ENCODE measurements at regions not wholly inside any gene's neighbourhood (a gene's known extent, or its start where the extent isn't known, plus 50 kb on each side); places are given as distances from the start of the nearest gene placed in this dataset.
"Not testable (repeated sequence)": the region's sequence is repeated elsewhere in the genome, so short reads cannot be mapped to it uniquely, and the experiment has no call there.

- Histone ChIP-seq H3K9me3 (ENCODE audit: control insufficient read depth in 3 of 3, low read length in 3 of 3) (no peaks in the 10 kb centered on the region), H3K36me3 (ENCODE audit: control insufficient read depth in 3 of 3, insufficient read depth in 3 of 3, low read length in 3 of 3) (no peaks in the 10 kb centered on the region), H3K4me3 (ENCODE audit: low read length in 3 of 3) (no peak overlapping the region), H3K27me3 (ENCODE audit: control insufficient read depth in 3 of 3, insufficient read depth in 3 of 3, low read length in 3 of 3) (no peaks in the 10 kb centered on the region), H3K27ac (ENCODE audit: low read depth, low read length) (no peak overlapping the region), H3K9ac (ENCODE audit: low read depth in 1 of 3, low read length in 3 of 3) (no peak overlapping the region), H3K4me1 (ENCODE audit: control insufficient read depth in 3 of 3, insufficient read depth in 3 of 3, low read length in 3 of 3) (no peaks in the 10 kb centered on the region)
Measured at GRCh38 chr9:107833295-107833694, 343.7 kb upstream of the KLF4 start.

DNA sequence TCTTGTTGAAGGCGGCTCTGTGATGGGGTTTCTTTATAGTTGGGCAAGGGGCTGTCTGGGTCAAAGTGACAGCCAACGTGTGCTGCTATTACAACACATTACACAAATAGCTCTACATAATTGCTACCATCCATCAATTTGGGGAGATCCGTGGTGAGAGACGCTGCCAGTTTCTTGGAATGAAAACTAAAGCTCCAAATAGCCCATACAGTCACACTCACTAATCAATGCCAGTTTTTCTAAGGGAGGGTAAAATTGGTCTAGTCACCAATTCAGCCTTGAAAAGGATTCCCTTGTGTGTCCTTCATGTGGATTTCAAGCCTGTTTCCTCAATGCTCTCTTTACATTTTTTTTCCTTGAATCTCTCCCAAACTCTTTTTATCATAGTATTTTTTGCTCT is 343.3 kb upstream of the KLF4 start:
- no peaks in the 10 kb centered on the region for H3K27me3 ChIP-seq (ENCODE audit: control insufficient read depth in 3 of 3, insufficient read depth in 3 of 3, low read length in 3 of 3)
- no peaks in the 10 kb centered on the region for H3K36me3 ChIP-seq (ENCODE audit: control insufficient read depth in 3 of 3, insufficient read depth in 3 of 3, low read length in 3 of 3)

GRCh38 chr9:107830479-107830878 is 340.9 kb upstream of the KLF4 start:
- no peak overlapping the region for H3K27ac ChIP-seq (ENCODE audit: low read depth, low read length)
- no peak overlapping the region for H3K9ac ChIP-seq (ENCODE audit: low read depth in 1 of 3, low read length in 3 of 3)
- H3K4me3 ChIP-seq (ENCODE audit: low read length in 3 of 3), result no peak overlapping the region
- H3K36me3 ChIP-seq (ENCODE audit: control insufficient read depth in 3 of 3, insufficient read depth in 3 of 3, low read length in 3 of 3), result no peaks in the 10 kb centered on the region
- no peaks in the 10 kb centered on the region for H3K27me3 ChIP-seq (ENCODE audit: control insufficient read depth in 3 of 3, insufficient read depth in 3 of 3, low read length in 3 of 3)
- H3K9me3 ChIP-seq (ENCODE audit: control insufficient read depth in 3 of 3, low read length in 3 of 3), result no peaks in the 10 kb centered on the region
- H3K4me1 ChIP-seq (ENCODE audit: control insufficient read depth in 3 of 3, insufficient read depth in 3 of 3, low read length in 3 of 3), result no peaks in the 10 kb centered on the region

More for the DNA sequence above, 343.3 kb upstream of the KLF4 start:
- Histone ChIP-seq H3K4me1 (ENCODE audit: control insufficient read depth in 3 of 3, insufficient read depth in 3 of 3, low read length in 3 of 3) (no peaks in the 10 kb centered on the region), H3K9ac (ENCODE audit: low read depth in 1 of 3, low read length in 3 of 3) (no peak overlapping the region), H3K9me3 (ENCODE audit: control insufficient read depth in 3 of 3, low read length in 3 of 3) (no peaks in the 10 kb centered on the region), H3K27ac (ENCODE audit: low read depth, low read length) (no peak overlapping the region), H3K4me3 (ENCODE audit: low read length in 3 of 3) (no peak overlapping the region)

DNA sequence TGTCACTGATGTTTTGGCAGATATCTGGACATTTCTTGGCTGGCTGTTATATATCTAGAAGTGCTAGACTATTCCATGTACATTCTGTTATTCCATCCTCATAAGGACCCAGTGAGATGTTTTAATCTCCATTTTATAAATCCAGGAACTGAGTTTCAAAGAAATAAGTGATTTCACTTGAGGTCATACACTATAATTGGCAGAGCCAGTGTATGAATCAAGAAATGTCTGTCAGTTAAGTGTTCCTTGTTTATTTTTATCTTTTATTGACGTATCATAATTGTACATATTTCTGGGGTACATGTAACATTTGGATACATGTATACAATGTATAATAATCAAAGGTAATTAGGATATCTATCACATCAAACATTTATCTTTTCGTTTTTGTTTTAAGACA is 338.3 kb upstream of the KLF4 start:
- Histone ChIP-seq H3K36me3 (ENCODE audit: control insufficient read depth in 3 of 3, insufficient read depth in 3 of 3, low read length in 3 of 3) (no peaks in the 10 kb centered on the region), H3K9ac (ENCODE audit: low read depth in 1 of 3, low read length in 3 of 3) (no peak overlapping the region), H3K27me3 (ENCODE audit: control insufficient read depth in 3 of 3, insufficient read depth in 3 of 3, low read length in 3 of 3) (no peaks in the 10 kb centered on the region), H3K4me1 (ENCODE audit: control insufficient read depth in 3 of 3, insufficient read depth in 3 of 3, low read length in 3 of 3) (no peaks in the 10 kb centered on the region), H3K27ac (ENCODE audit: low read depth, low read length) (no peak overlapping the region), H3K4me3 (ENCODE audit: low read length in 3 of 3) (no peak overlapping the region), H3K9me3 (ENCODE audit: control insufficient read depth in 3 of 3, low read length in 3 of 3) (no peaks in the 10 kb centered on the region)

DNA sequence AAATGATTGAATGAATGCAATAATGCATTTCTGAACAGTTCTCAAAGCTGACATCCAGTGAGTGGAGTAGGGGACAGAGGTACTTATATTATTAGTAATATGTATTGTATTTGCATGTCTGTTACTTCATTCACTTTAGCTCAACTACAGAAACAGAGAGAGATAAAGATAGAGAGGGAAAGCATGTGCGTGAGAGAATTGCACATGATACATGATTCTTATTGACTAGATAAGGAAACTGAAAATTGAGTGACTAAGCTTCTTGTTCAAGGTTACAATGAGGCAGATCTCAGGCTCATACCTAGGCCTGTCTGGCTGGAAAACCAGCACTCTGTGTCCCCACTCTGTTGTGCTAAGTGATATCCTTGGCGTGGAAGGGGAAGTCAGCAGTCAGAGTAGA is 337.7 kb upstream of the KLF4 start:
- no peak overlapping the region for H3K9ac ChIP-seq (ENCODE audit: low read depth in 1 of 3, low read length in 3 of 3)
- no peaks in the 10 kb centered on the region for H3K9me3 ChIP-seq (ENCODE audit: control insufficient read depth in 3 of 3, low read length in 3 of 3)
- H3K27me3 ChIP-seq (ENCODE audit: control insufficient read depth in 3 of 3, insufficient read depth in 3 of 3, low read length in 3 of 3), result no peaks in the 10 kb centered on the region
- H3K27ac ChIP-seq (ENCODE audit: low read depth, low read length), result no peak overlapping the region
- no peaks in the 10 kb centered on the region for H3K4me1 ChIP-seq (ENCODE audit: control insufficient read depth in 3 of 3, insufficient read depth in 3 of 3, low read length in 3 of 3)
- H3K36me3 ChIP-seq (ENCODE audit: control insufficient read depth in 3 of 3, insufficient read depth in 3 of 3, low read length in 3 of 3), result no peaks in the 10 kb centered on the region
- H3K4me3 ChIP-seq (ENCODE audit: low read length in 3 of 3), result no peak overlapping the region

DNA sequence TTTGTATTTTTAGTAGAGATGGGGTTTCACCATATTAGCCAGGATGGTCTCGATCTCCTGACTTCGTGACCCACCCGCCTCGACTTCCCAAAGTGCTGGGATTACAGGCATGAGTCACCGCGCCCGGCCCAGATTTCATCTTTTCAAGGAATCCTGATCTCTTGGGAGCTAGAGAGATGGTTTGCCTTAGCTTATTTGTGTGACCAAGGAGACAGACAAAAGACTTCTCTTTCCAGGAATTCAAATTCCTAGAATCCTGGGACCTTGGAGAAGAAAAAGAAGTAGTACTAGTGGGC is 337.1 kb upstream of the KLF4 start:
- not testable (repeated sequence) for H3K27me3 ChIP-seq (ENCODE audit: control insufficient read depth in 3 of 3, insufficient read depth in 3 of 3, low read length in 3 of 3); H3K4me3 ChIP-seq (ENCODE audit: low read length in 3 of 3); H3K9me3 ChIP-seq (ENCODE audit: control insufficient read depth in 3 of 3, low read length in 3 of 3); H3K9ac ChIP-seq (ENCODE audit: low read depth in 1 of 3, low read length in 3 of 3); H3K27ac ChIP-seq (ENCODE audit: low read depth, low read length); H3K36me3 ChIP-seq (ENCODE audit: control insufficient read depth in 3 of 3, insufficient read depth in 3 of 3, low read length in 3 of 3); H3K4me1 ChIP-seq (ENCODE audit: control insufficient read depth in 3 of 3, insufficient read depth in 3 of 3, low read length in 3 of 3)

DNA sequence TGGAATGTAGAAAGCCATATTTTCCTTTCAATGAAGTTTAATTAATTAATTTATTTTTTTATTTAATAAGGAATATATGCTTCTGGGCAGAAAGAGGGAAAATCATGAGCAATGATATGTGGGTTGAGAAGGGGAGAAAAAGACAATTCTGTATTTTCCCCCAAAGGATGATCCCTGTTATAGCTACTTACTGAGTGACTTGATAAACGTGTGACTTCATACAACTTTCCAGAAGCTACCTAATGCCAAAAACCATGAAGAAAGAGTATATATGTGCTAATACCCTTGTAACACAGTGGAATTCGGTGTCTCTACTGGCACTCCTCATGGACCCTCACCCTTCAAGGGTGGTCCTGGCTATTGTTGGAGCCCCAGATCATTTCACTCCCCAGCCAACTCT is 335.0 kb upstream of the KLF4 start:
- H3K4me1 ChIP-seq (ENCODE audit: control insufficient read depth in 3 of 3, insufficient read depth in 3 of 3, low read length in 3 of 3), result no peaks in the 10 kb centered on the region
- H3K9me3 ChIP-seq (ENCODE audit: control insufficient read depth in 3 of 3, low read length in 3 of 3), result no peaks in the 10 kb centered on the region
- H3K9ac ChIP-seq (ENCODE audit: low read depth in 1 of 3, low read length in 3 of 3), result no peak overlapping the region
- H3K27me3 ChIP-seq (ENCODE audit: control insufficient read depth in 3 of 3, insufficient read depth in 3 of 3, low read length in 3 of 3), result no peaks in the 10 kb centered on the region
- no peaks in the 10 kb centered on the region for H3K36me3 ChIP-seq (ENCODE audit: control insufficient read depth in 3 of 3, insufficient read depth in 3 of 3, low read length in 3 of 3)
- H3K4me3 ChIP-seq (ENCODE audit: low read length in 3 of 3), result no peak overlapping the region
- no peak overlapping the region for H3K27ac ChIP-seq (ENCODE audit: low read depth, low read length)

GRCh38 chr9:107819772-107820565 is 330.4 kb upstream of the KLF4 start:
- H3K4me3 ChIP-seq (ENCODE audit: low read length in 3 of 3), result no peak overlapping the region
- H3K36me3 ChIP-seq (ENCODE audit: control insufficient read depth in 3 of 3, insufficient read depth in 3 of 3, low read length in 3 of 3), result no peaks in the 10 kb centered on the region
- no peak overlapping the region for H3K27ac ChIP-seq (ENCODE audit: low read depth, low read length)
- H3K9ac ChIP-seq (ENCODE audit: low read depth in 1 of 3, low read length in 3 of 3), result no peak overlapping the region
- no peaks in the 10 kb centered on the region for H3K9me3 ChIP-seq (ENCODE audit: control insufficient read depth in 3 of 3, low read length in 3 of 3)
- H3K27me3 ChIP-seq (ENCODE audit: control insufficient read depth in 3 of 3, insufficient read depth in 3 of 3, low read length in 3 of 3), result no peaks in the 10 kb centered on the region
- no peaks in the 10 kb centered on the region for H3K4me1 ChIP-seq (ENCODE audit: control insufficient read depth in 3 of 3, insufficient read depth in 3 of 3, low read length in 3 of 3)

DNA sequence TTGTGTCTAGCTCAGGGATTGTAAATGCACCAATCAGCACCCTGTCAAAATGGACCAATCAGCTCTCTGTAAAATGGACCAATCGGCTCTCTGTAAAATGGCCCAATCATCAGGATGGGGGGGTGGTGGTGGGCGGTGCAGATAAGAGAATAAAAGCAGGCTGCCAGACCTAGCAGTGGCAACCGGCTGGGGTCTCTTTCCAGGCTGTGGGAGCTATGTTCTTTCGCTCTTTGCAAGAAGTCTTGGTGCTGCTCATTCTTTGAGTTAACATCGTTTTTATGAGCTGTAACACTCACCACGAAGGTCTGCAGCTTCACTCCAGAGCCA is 328.9 kb upstream of the KLF4 start:
- H3K9me3 ChIP-seq (ENCODE audit: control insufficient read depth in 3 of 3, low read length in 3 of 3); H3K27ac ChIP-seq (ENCODE audit: low read depth, low read length); H3K36me3 ChIP-seq (ENCODE audit: control insufficient read depth in 3 of 3, insufficient read depth in 3 of 3, low read length in 3 of 3); H3K9ac ChIP-seq (ENCODE audit: low read depth in 1 of 3, low read length in 3 of 3); H3K4me1 ChIP-seq (ENCODE audit: control insufficient read depth in 3 of 3, insufficient read depth in 3 of 3, low read length in 3 of 3); H3K4me3 ChIP-seq (ENCODE audit: low read length in 3 of 3); H3K27me3 ChIP-seq (ENCODE audit: control insufficient read depth in 3 of 3, insufficient read depth in 3 of 3, low read length in 3 of 3): not testable (repeated sequence)

DNA sequence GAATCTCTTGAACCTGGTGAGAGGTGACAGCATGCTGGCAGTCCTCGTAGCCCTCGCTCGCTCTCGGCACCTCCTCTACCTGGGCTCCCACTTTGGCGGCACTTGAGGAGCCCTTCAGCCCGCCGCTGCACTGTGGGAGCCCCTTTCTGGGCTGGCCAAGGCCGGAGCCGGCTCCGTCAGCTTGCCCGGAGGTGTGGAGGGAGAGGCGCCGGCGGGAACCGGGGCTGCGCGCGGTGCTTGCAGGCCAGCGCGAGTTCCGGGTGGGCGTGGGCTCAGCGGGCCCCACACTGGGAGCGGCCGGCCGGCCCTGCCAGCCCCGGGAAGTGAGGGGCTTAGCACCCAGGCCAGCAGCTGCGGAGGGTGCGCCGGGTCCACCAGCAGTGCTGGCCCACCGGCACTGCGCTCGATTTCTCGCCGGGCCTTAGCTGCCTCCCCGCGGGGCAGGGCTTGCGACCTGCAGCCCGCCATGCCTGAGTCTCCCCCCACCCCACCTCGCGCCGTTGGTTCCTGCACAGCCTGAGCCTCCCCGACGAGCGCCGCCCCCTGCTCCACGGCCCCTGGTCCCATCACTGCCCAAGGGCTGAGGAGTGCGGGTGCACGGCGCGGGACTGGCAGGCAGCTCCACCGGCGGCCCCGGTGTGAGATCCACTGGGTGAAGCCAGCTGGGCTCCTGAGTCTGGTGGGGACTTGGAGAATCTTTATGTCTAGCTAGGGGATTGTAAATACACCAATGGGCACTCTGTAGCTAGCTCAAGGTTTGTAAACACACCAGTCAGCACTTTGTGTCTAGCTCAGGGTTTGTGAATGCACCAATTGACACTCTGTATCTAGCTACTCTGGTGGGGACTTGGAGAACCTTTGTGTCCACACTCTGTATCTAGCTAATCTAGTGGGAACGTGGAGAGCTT is 328.3 kb upstream of the KLF4 start:
- not testable (repeated sequence) for H3K36me3 ChIP-seq (ENCODE audit: control insufficient read depth in 3 of 3, insufficient read depth in 3 of 3, low read length in 3 of 3); H3K27ac ChIP-seq (ENCODE audit: low read depth, low read length); H3K27me3 ChIP-seq (ENCODE audit: control insufficient read depth in 3 of 3, insufficient read depth in 3 of 3, low read length in 3 of 3); H3K4me1 ChIP-seq (ENCODE audit: control insufficient read depth in 3 of 3, insufficient read depth in 3 of 3, low read length in 3 of 3); H3K4me3 ChIP-seq (ENCODE audit: low read length in 3 of 3); H3K9ac ChIP-seq (ENCODE audit: low read depth in 1 of 3, low read length in 3 of 3); H3K9me3 ChIP-seq (ENCODE audit: control insufficient read depth in 3 of 3, low read length in 3 of 3)
